SK-N-SH treated with all-trans-retinoic acid at 6 μM for 48 hours (cell line): ENCODE measurements at regions not wholly inside any gene's neighbourhood (a gene's known extent, or its start where the extent isn't known, plus 50 kb on each side); places are given as distances from the start of the nearest gene placed in this dataset.

Experiments used
- ATAC-seq: fragments of 200-7000 bp; cut with Tn5 transposase; 3 replicates; pipeline ENCODE4 v1.9.1; 2020; ENCODE audit warnings: mild to moderate bottlenecking, moderate library complexity
- ARNTL ChIP-seq: fragments of 450-650 bp; formaldehyde crosslinking; IDR thresholded peaks from 2 replicates; pipeline ENCODE4 v1.5.0; 2020; ENCODE audit warnings: low read depth, mild to moderate bottlenecking, moderate library complexity, borderline replicate concordance
- ESRRG ChIP-seq: fragments of 250-450 bp; sonication (Bioruptor Pico); IDR thresholded peaks from 2 replicates; pipeline ENCODE4 v1.6.1; 2021; ENCODE audit warnings: mild to moderate bottlenecking
- ISL1 ChIP-seq: fragments of 250-450 bp; sonication (Bioruptor Pico); IDR thresholded peaks from 2 replicates; pipeline ENCODE4 v2.1.2; 2022; ENCODE audit warnings: mild to moderate bottlenecking, moderate library complexity
- PPARA ChIP-seq: fragments of 250-450 bp; sonication (Bioruptor Pico); IDR thresholded peaks from 2 replicates; pipeline ENCODE4 v1.5.0; 2020; ENCODE audit warnings: mild to moderate bottlenecking, borderline replicate concordance
- RARB ChIP-seq: fragments of 250-450 bp; sonication (Bioruptor Pico); IDR thresholded peaks from 2 replicates; pipeline ENCODE4 v1.8.0; 2021; ENCODE audit warnings: mild to moderate bottlenecking, moderate library complexity
- TCF4 ChIP-seq: fragments of 250-450 bp; sonication (Bioruptor Pico); IDR thresholded peaks from 2 replicates; pipeline ENCODE4 v1.8.0; 2021; ENCODE audit warnings: mild to moderate bottlenecking, moderate library complexity, borderline replicate concordance
- ZFP3 ChIP-seq: fragments of 250-450 bp; sonication (Bioruptor Pico); IDR thresholded peaks from 2 replicates; pipeline ENCODE4 v1.5.0; 2020; ENCODE audit warnings: mild to moderate bottlenecking, moderate library complexity
- ZFP30 ChIP-seq: fragments of 450-650 bp; formaldehyde crosslinking; IDR thresholded peaks from 2 replicates; pipeline ENCODE4 v1.5.0; 2022; ENCODE audit warnings: mild to moderate bottlenecking, moderate library complexity
- ZNF70 ChIP-seq: fragments of 450-650 bp; formaldehyde crosslinking; IDR thresholded peaks from 2 replicates; pipeline ENCODE4 v1.5.0; 2020; ENCODE audit warnings: mild to moderate bottlenecking, moderate library complexity
- TF ChIP-seq, protein P1 (sequence below): fragments of 250-450 bp; sonication (Bioruptor Pico); IDR thresholded peaks from 2 replicates; pipeline ENCODE4 v1.5.1; 2020; ENCODE audit warnings: low read depth, mild to moderate bottlenecking, moderate library complexity

DNA sequence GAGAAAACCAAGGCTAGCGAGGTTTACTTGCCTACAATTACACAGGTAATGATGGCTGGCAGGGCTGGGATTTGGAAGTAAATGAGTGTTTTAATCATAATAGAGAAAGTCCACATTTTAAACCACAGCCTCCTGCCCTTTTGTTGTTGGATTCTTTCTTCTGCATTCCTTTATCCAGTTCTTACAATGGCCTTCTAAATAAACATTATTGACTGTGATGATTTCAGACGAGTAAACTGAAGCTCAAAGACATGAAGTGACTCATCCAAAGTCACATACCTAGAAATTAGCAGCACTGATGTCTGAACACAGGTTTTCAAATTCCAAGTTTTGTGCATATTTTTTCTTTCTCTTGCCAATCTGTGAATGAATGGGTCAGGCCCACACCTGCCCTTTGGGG lies 51.2 kb upstream of the C1QTNF7 start:
- ATAC-seq: peak; percentile 77
- TF ChIP-seq TCF4 (CRISPR knock-in tag): no peak
- TF ChIP-seq RARB: no peak
- TF ChIP-seq PPARA: no peak
- no peak for TF ChIP-seq ARNTL (CRISPR knock-in tag)
- TF ChIP-seq, protein P1, sequence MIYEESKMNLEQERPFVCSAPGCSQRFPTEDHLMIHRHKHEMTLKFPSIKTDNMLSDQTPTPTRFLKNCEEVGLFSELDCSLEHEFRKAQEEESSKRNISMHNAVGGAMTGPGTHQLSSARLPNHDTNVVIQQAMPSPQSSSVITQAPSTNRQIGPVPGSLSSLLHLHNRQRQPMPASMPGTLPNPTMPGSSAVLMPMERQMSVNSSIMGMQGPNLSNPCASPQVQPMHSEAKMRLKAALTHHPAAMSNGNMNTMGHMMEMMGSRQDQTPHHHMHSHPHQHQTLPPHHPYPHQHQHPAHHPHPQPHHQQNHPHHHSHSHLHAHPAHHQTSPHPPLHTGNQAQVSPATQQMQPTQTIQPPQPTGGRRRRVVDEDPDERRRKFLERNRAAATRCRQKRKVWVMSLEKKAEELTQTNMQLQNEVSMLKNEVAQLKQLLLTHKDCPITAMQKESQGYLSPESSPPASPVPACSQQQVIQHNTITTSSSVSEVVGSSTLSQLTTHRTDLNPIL (CRISPR knock-in tag): no peak
- TF ChIP-seq ZFP30: no peak
- no peak for TF ChIP-seq ISL1 (CRISPR knock-in tag)
- no peak for TF ChIP-seq ESRRG
- no peak for TF ChIP-seq ZFP3
- no peak for TF ChIP-seq ZNF70 (CRISPR knock-in tag)
